Cardiac muscle cell (in vitro differentiated cells and primary cell): ENCODE measurements at regions not wholly inside any gene's neighbourhood (a gene's known extent, or its start where the extent isn't known, plus 50 kb on each side); places are given as distances from the start of the nearest gene placed in this dataset.

Experiments
- DNase-seq, 2 donors: peaks; one replicate each; pipeline versions ENCODE4 v3.0.0 to v3.0.0-alpha.2; 2010 to 2017; ENCODE audit warnings: low read depth in 1 of 2, low spot score in 1 of 2
- H3K27ac ChIP-seq: fragments of 200-600 bp; sonication (generic); 2 replicates; pipeline ENCODE4 v1.5.1; 2016
- H3K27me3 ChIP-seq: fragments of 200-600 bp; sonication (generic); 2 replicates; pipeline ENCODE4 v1.6.0; 2016; ENCODE audit warnings: control low read depth
- H3K36me3 ChIP-seq: fragments of 200-600 bp; sonication (generic); 2 replicates; pipeline ENCODE4 v1.5.1; 2016; ENCODE audit warnings: control low read depth
- H3K4me1 ChIP-seq: fragments of 200-600 bp; sonication (generic); 2 replicates; pipeline ENCODE4 v1.8.1; 2017; ENCODE audit warnings: low read depth, mild to moderate bottlenecking, mixed run types
- H3K4me3 ChIP-seq: fragments of 200-600 bp; sonication (generic); 2 replicates; pipeline ENCODE4 v1.5.1; 2016; ENCODE audit warnings: mild to moderate bottlenecking
- H3K9me3 ChIP-seq: fragments of 200-600 bp; sonication (generic); 2 replicates; pipeline ENCODE4 v1.5.1; 2017; ENCODE audit warnings: low read depth, mild to moderate bottlenecking, control low read depth
- TF ChIP-seq, protein P1 (sequence below): IDR thresholded peaks from 2 replicates; pipeline ENCODE4 v1.5.1; 2012; ENCODE audit warnings: low read depth, mild to moderate bottlenecking, low read length

DNA sequence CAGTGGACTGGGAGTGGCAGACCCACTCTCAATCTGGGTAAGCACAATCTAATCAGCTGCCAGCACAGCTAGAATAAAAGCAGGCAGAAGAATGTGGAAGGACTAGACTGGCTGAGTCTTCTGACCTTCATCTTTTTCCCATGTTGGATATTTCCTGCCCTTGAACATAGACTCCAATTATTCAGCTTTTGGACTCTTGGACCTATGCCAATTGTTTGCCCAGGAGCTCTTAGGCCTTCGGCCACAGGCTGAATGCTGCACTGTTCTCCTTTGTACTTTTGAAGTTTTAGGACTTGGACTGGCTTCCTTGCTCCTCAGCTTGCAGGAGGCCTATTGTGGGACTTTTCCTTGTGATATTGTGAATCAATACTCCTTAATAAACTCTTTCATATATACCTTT, 477.7 kb upstream of the ZNF385D start:
- Histone ChIP-seq H3K27me3 (no peaks in the 10 kb centered on the region), H3K4me1 (no peaks in the 10 kb centered on the region), H3K27ac (no peak overlapping the region), H3K36me3 (no peaks in the 10 kb centered on the region), H3K4me3 (no peak overlapping the region), H3K9me3 (no peaks in the 10 kb centered on the region)
- TF ChIP-seq, protein P1, sequence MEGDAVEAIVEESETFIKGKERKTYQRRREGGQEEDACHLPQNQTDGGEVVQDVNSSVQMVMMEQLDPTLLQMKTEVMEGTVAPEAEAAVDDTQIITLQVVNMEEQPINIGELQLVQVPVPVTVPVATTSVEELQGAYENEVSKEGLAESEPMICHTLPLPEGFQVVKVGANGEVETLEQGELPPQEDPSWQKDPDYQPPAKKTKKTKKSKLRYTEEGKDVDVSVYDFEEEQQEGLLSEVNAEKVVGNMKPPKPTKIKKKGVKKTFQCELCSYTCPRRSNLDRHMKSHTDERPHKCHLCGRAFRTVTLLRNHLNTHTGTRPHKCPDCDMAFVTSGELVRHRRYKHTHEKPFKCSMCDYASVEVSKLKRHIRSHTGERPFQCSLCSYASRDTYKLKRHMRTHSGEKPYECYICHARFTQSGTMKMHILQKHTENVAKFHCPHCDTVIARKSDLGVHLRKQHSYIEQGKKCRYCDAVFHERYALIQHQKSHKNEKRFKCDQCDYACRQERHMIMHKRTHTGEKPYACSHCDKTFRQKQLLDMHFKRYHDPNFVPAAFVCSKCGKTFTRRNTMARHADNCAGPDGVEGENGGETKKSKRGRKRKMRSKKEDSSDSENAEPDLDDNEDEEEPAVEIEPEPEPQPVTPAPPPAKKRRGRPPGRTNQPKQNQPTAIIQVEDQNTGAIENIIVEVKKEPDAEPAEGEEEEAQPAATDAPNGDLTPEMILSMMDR = no peak
- DNase-seq = no peak

DNA sequence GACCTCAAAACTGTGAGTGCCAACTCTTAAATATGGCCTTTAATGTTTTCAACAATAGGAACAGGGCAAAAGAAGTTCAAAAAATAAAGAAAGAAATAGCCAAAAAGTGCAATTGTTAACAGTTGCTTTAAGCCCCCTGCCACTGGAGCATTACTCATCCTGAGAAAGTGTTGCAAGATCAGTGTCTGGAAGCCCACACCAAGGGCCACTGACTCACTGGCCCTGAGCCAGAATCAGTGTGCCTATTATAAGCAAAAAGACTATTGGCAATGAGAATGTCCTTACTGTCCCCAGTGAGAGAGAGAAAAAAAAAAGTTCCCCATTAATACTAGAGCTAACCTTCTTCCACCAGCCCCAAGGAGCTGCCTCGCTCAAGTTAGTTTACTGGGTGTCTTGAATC, 480.1 kb upstream of the ZNF385D start:
- TF ChIP-seq, protein P1 = no peak
- peak in 1 of 2 donors; percentile 52 for DNase-seq
- no peak overlapping the region for H3K27ac ChIP-seq
- H3K27me3 ChIP-seq = no peaks in the 10 kb centered on the region
- no peaks in the 10 kb centered on the region for H3K36me3 ChIP-seq
- no peak overlapping the region for H3K4me3 ChIP-seq
- no peaks in the 10 kb centered on the region for H3K4me1 ChIP-seq
- H3K9me3 ChIP-seq = no peaks in the 10 kb centered on the region

DNA sequence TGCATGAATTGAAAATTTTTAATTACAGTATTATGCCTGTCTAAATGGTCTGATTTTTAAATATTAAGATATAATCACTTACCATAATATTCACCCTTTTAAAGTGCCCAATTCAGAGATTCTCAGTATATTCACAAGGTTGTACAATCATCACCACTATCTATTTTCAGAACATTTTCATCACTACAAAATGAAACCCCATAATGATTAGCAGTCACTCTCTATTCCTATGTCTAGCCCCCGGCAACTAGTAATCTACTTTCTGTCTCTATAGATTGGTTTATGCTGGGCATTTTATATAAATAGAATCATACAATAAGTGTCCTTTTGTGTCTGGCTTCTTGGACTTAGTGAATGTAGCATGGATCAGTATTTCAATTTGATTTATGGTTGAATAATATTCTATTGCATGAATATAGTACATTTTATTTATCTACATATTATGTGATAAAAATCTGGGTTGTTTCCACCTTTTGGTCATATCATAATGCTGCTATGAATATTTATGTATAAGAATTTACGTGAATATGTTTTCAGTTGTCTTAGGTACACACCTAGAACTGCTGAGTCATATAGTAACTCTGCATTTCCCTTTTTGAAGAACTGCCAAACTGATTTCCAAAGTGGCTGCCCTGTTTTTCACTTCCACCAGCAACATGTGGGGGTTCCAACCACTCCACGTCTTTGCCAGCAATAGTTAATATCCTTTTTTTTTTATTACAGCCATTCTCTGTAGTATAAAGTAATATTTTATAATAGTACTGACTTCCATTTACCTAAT, 485.7 kb upstream of the ZNF385D start:
- Histone ChIP-seq H3K9me3 (no peaks in the 10 kb centered on the region), H3K4me1 (no peaks in the 10 kb centered on the region), H3K36me3 (no peaks in the 10 kb centered on the region), H3K27me3 (no peaks in the 10 kb centered on the region), H3K4me3 (no peak overlapping the region), H3K27ac (no peak overlapping the region)
- TF ChIP-seq, protein P1 = no peak
- peak in 1 of 2 donors; percentile 7 for DNase-seq

DNA sequence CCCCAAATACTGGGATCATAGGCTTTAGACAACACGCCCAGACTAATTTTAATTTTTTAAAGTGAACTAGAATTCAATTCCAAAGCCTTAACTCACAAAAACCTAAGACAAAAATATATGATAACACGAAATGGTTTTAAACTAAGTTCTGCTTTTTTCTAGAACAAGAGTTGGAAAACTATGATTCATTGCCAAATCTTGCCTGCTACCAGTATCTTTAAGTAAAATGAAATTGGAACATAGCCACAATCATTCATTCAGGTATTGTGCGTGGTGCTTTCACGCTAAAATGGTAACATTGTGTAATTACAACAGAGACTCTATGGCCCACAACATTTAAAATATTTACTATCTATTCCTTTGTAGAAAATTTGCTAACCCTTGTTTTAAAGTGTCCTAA, 488.0 kb upstream of the ZNF385D start:
- Histone ChIP-seq H3K27ac (no peak overlapping the region), H3K4me3 (no peak overlapping the region), H3K27me3 (no peaks in the 10 kb centered on the region), H3K4me1 (no peaks in the 10 kb centered on the region), H3K36me3 (no peaks in the 10 kb centered on the region), H3K9me3 (no peaks in the 10 kb centered on the region)
- TF ChIP-seq, protein P1 = no peak
- DNase-seq = no peak

DNA sequence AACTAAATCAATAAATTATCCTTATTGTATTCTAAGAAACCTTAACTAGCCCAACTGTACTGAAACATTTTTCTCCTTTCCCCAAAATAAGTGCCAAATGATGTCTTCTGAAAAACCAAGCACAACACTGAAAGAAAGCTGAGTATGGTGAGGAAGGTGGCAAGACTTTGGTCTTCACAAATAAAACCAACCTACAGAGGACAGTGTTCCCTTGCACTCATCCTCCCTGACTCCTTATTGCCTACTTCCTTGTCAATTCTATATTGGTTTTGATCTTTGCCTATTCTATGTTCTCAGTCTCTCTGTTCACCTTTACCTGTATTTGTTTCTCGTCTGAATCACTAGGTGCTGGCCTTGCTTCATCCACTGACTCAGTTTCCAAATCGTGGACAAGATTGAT, 490.1 kb upstream of the ZNF385D start:
- DNase-seq = no peak
- Histone ChIP-seq H3K27me3 (no peaks in the 10 kb centered on the region), H3K4me1 (no peaks in the 10 kb centered on the region), H3K27ac (no peak overlapping the region), H3K9me3 (no peaks in the 10 kb centered on the region), H3K36me3 (no peaks in the 10 kb centered on the region), H3K4me3 (no peak overlapping the region)
- TF ChIP-seq, protein P1 = no peak
